ENCODE measurements at regions not wholly inside any gene's neighbourhood (a gene's known extent, or its start where the extent isn't known, plus 50 kb on each side); places are given as distances from the start of the nearest gene placed in this dataset.

DNA sequence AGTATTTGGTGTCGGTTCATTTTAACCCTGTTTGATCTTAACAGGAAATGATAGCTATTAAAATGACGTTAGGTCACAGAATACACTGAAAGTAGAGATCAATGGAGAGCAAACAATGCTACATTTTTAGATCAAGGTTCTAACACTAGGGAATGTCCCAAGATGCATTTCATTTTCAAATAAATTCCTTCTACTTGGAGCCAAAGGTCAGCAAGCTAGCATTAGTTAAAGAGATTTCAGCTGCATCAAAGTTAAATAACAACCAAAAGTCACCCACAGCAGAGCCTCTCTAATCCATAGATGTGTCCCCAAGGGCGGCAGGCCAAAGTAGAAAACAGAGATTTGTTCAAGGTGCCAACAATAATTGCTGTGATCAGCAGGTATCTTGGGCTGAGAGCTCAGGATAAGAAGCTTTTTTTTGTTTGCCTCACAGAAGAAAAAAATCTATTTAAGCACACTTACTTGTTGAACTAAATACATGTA, 1233.6 kb upstream of the TMEFF2 start (continued):
- no peak for TF ChIP-seq ZNF280B (CRISPR knock-in tag; IDR thresholded peaks at IDR 0.05; ENCODE audit: borderline replicate concordance)
- TF ChIP-seq MAFG (CRISPR knock-in tag; IDR thresholded peaks at IDR 0.05): no peak
- peak; percentile 38; the same call in 1 of the 2 replicates for TF ChIP-seq TGIF2 (CRISPR knock-in tag; IDR thresholded peaks at IDR 0.05)
- TF ChIP-seq HBP1 (CRISPR knock-in tag; IDR thresholded peaks at IDR 0.05; ENCODE audit: low read depth): no peak
- peak; percentile 99 for TF ChIP-seq MIXL1 (CRISPR knock-in tag; IDR thresholded peaks at IDR 0.05)
- no peak for TF ChIP-seq E2F2 (CRISPR knock-in tag; IDR thresholded peaks at IDR 0.05; ENCODE audit: borderline replicate concordance)
- TF ChIP-seq ZNF747 (CRISPR knock-in tag; IDR thresholded peaks at IDR 0.05; ENCODE audit: borderline replicate concordance): 0 out of 2 replicates have a peak, but pooled peaks have one; percentile 37
- peak; percentile 91 for TF ChIP-seq SALL1 (CRISPR knock-in tag; IDR thresholded peaks at IDR 0.05)
- TF ChIP-seq ZKSCAN8 (CRISPR knock-in tag; IDR thresholded peaks at IDR 0.05; ENCODE audit: borderline replicate concordance): peak; percentile 43; the same call in 1 of the 2 replicates
- TF ChIP-seq, protein P1, sequence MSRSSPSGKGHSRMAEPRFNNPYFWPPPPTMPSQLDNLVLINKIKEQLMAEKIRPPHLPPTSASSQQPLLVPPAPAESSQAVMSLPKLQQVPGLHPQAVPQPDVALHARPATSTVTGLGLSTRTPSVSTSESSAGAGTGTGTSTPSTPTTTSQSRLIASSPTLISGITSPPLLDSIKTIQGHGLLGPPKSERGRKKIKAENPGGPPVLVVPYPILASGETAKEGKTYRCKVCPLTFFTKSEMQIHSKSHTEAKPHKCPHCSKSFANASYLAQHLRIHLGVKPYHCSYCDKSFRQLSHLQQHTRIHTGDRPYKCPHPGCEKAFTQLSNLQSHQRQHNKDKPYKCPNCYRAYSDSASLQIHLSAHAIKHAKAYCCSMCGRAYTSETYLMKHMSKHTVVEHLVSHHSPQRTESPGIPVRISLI (CRISPR knock-in tag; IDR thresholded peaks at IDR 0.05; ENCODE audit: borderline replicate concordance): peak; percentile 90
- peak; percentile 42; the same call in 1 of the 2 replicates for TF ChIP-seq ZNF792 (CRISPR knock-in tag; IDR thresholded peaks at IDR 0.05)
- no peak for TF ChIP-seq ZNF441 (CRISPR knock-in tag; IDR thresholded peaks at IDR 0.05; ENCODE audit: borderline replicate concordance)
- TF ChIP-seq ESRRA (CRISPR knock-in tag; IDR thresholded peaks at IDR 0.05; ENCODE audit: low read depth): 0 out of 2 replicates have a peak, but pooled peaks have one; percentile 46
